NOMO-1 treated with DMSO at 0.1 percent for 48 hours (cell line): ENCODE measurements at regions not wholly inside any gene's neighbourhood (a gene's known extent, or its start where the extent isn't known, plus 50 kb on each side); places are given as distances from the start of the nearest gene placed in this dataset.

ENCODE experiments used
- DNase-seq: peaks from one replicate; lab custom pipeline; 2025; ENCODE audit not compliant: unreplicated experiment; lab: John Stamatoyannopoulos, UW

DNA sequence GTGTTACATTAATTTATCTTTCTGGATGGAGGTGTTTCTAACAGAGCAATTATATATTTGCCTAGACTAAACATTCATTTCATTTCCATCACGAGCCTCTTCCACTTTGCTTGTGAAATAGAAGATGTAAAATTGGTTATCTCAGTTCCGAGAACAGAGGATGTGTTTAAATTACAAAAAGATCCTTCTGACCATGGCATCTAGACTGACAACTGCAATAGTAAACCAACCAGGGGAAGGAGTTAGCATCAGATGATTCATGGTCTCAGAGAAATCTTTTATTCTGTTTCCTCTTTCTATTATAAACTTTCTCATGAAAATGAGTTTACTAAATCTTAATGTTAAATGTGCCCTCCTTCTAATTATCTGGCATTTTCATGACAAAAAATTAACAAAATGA is 149.8 kb upstream of the WDR11 start:
- peak; percentile 19 for DNase-seq

DNA sequence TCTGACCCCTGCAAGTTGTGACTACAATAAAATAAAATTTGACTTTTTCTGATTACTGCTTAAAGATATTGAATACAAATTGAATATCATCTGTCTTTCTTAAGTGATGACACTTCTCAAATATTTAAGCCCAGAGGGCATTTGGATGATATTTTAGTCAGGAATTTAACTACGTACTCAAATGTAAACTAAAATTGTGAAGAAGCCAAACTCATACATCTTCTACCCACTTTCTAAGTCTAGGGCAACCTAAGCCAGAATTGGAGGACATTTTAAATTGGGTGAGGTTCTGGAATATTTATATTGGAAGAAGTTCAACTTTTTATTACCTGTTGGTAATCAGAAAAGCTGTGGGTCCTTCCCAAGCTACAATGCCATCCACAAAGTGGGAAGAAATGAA is 149.1 kb upstream of the WDR11 start:
- DNase-seq, result no peak

- no peak for DNase-seq
These were observed 145.9 kb upstream of the WDR11 start for GRCh38 chr10:120705309-120705708.

DNA sequence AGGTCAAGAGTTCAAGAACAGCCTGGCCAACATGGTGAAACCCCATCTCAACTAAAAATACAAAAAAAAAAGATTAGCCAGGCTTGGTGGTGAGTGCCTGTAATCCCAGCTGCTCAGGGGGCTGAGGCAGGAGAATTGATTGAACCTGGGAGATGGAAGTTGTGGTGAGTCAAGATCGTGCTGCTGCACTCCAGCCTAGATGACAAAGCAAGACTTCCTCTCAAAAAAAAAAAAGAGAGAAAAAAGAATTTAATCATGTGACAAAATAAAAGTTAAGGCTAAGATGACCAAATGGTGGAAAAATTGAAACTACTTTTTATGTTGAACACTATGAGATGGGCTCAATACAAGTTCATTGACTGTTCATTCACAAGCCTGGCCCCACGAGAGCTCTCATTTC is 141.1 kb upstream of the WDR11 start:
- DNase-seq, result no peak

DNA sequence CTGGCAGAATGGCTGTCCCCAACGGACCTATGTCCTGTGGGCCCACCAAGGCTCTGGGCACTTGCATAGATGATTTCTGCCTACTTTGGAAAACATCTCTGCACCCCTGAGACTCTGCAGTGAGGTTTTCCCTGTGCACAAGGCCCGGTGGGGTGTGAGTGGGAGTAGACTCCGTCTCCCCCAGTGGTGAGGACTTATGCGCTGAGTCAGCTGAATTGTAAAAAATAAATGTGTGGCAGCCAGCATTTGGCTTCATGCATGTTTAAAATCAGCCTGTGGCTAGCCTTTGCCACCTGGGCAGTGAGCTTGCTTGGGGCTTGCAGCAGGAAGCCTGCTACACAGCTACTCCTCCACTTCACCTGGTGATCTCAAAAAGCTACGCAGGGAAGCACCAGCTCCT is 139.3 kb upstream of the WDR11 start:
- no peak for DNase-seq

- no peak for DNase-seq
These were observed 137.5 kb upstream of the WDR11 start for GRCh38 chr10:120713573-120714205.

DNA sequence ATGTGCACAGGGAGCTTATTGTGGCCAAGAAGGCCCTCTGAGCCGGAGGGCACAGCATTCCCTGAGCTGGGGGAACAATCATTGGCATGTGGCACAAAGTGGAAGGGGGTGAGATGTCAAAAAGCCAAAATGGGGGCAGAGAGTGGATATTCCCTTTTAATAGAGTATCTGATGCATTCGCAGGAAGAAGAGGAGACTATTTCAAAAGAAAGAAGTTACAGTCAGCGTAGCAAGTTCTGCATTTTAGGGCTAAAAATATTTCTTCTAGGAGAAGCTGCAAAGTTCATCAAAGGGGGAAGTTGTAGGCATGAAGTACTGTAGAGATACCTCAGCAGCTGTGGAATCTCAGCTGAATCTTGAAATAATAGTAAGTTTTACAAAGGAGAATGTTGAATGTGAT is 136.0 kb upstream of the WDR11 start:
- peak; percentile 87 for DNase-seq

DNA sequence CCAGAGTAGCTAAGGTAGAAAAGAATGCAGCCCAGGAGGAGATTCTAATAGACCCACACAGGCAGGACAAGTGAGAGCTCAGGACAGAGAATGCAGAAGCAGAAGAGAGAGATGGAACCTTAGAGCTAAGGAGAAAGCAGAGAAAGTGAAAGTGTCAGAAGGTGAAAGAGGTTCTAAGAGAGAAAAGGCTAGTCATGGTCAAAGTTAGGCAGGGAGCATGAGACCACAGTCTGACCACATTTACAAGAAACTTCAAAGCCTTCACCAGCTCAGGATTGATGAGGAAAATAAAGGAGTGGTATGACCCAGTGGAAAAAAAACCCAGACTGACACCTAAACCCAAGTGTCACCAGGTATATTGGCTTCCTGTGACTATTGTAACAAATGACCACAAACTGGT is 131.8 kb upstream of the WDR11 start:
- DNase-seq, result peak; percentile 79

GRCh38 chr10:120727001-120727400 is 124.2 kb upstream of the WDR11 start:
- no peak for DNase-seq

DNA sequence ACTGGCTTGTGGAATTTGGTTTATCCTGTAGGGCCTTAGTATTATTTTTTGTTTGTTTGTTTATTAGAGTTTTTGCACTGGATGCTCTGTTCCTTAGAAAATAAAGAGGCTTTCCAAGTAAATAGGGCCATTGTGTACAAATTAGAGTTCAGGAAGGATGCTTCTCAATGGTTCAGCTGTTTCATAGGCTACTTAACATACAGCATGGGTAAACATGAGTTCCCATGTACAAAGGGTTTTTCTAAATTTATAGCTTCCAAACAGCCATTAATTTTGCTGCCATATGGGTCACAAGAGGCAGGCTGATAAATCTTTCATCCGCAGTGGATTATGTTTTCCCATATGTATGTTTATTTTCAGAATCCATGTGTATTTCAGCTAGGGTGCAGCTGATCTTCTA is 121.6 kb upstream of the WDR11 start:
- DNase-seq, result no peak

GRCh38 chr10:120732067-120732466 is 119.1 kb upstream of the WDR11 start:
- no peak for DNase-seq

- DNase-seq, result peak; percentile 39
These were observed 118.4 kb upstream of the WDR11 start for GRCh38 chr10:120732643-120733313.

DNA sequence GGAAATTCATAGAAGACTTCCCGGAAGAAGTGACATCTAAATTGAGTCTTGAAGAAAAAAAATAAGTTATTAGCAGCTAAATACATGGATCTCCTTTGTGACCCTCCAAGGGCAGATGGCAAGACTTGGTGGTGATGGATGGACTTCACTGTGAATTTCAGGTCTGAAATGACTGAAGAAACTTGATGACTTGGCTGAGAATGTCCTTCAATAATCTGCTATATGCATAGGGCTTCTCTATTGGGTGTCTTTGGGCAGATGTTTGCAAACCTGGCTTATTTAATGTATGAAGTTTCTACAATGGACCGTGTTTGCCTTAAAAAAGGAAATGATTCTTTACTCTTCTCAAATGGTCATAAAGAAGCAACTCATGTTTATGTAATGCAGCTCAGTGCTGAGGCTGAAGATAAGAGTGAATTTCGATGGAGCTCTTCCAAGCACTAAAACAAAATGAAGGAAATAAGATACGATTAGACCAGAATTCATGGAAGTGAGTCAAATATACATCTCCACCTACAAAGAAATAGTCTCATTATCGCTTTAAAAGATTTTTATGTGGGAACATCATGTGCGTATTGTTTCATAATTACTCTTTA is 116.6 kb upstream of the WDR11 start:
- peak; percentile 46 for DNase-seq

- DNase-seq, result no peak
These were observed 115.8 kb upstream of the WDR11 start for GRCh38 chr10:120735315-120735714.

DNA sequence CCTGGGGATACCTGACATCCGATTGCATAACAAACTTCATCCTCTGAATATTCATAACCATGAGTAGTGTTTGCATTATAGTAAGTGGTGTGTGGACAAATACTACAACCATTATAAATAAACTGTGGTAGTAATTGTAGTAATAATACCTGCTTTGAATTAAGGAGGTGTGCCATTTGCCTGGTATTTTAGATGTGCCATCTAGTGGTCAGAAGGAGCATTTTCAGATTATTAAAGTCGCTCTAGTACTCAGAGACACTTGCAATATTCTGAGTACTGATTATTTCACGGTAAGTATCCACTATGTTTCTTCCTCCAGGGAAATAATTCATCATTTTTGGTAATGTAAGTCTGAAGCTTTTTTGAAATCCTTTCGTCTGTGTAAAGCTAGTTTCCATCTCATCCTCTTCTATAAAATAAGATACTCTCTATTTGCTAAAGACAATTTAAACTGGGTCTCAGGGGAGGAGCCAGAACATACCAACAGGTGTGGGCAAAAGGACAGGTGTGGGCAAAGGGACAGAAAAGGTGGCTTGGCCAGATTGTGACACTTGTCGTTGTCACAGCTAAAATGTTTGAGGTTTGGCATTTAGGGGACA is 115.3 kb upstream of the WDR11 start:
- DNase-seq, result peak; percentile 45

DNA sequence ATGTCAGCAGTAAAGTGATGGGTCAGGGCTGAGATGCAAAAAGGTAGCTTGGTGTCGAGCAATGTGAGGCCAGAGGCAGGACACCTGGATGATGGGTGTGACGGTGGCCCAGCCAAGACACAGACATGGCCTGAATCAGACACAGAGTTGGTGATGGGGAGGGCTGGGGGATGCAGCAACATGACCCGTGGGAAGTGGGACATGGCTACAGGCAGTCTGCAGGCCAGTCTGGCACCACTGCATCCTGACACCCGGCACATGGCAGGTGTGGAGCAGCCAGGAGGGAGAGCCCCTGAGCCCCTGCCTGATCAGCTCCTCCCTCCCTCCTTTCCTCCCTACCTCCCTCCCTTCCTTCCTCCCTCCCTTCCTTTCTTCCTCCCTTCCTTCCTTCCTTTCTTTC is 114.8 kb upstream of the WDR11 start:
- DNase-seq, result no peak

DNA sequence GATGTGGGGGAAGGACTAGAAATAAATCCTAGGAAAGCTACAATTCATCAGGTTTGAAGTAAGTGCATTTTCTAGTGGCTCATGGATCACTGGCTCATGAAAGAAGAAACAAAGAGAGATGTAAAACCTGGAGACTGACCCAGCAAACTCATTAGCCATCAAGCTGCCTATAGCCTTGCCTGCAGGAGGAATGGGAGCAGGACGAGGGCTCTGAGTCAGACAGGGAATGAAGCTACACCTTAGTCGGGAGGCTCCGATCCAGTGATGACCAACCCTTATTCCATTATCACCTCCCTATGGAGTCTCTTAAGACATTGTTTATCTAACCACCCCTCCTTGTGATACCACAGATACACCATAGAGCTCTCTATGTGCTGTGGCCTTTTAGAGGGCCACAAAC is 112.5 kb upstream of the WDR11 start:
- no peak for DNase-seq

DNA sequence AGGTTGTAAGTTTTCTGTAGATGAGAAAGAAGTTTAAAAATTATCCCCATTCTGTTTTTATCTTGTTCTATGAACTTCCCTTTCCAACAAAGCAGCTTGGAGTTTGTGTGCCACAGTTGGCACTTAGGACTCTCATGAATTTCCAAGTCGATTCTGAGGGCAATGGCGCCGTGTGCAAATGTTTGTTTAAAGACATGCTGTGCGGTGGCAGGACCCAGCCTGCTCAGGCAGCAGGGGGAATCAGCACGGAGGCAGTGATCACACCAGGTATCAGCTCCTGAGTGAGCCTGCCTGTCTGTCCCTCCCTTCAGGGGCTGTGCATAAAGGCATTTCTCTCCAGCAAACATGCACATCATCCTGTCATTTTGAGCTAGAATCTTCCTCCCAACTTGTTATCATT is 109.8 kb upstream of the WDR11 start:
- DNase-seq, result no peak

GRCh38 chr10:120742373-120742772 is 108.8 kb upstream of the WDR11 start:
- no peak for DNase-seq

GRCh38 chr10:120744040-120744439 is 107.1 kb upstream of the WDR11 start:
- no peak for DNase-seq

- peak; percentile 67 for DNase-seq
These were observed 105.0 kb upstream of the WDR11 start for GRCh38 chr10:120746001-120746777.
